ENCODE measurements at regions not wholly inside any gene's neighbourhood (a gene's known extent, or its start where the extent isn't known, plus 50 kb on each side); places are given as distances from the start of the nearest gene placed in this dataset.

DNA sequence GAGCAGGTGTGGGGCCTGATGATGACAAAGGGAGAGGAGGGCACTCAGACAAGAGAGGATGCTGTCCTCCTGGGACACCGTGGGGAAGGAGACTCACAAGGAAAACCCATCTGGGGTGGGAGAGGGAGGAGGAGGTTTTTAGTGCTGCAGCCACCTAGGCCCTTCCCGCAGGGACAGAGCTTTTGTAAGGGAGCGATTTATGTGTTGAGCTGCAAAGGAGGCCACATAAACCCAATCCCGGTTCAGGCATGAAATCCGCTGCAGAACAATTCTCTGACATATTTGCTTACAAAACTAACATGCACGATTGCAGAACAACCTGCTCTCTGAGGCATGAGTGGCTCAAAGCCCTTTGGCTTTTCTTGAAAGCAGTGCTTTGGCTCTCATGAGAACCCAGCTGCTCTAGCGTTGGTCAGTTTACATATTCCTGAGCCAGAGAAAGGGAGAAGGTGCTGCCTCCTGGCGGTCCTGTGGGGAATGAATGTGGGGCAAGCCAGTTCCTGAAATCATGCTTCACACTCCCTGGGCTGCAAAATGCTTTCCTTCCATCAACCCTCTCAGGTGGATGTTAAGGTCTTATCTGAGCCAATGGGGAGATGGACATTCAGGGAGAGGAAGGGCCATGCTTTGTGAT lies 122.4 kb upstream of the NLRP1 start:
- H3K9me1 ChIP-seq (ENCODE audit: insufficient read depth, low read length) = no peaks in the 10 kb centered on the region
- no peak overlapping the region for H3K14ac ChIP-seq (replicated peaks; ENCODE audit: low read depth, low read length)
- no peak overlapping the region for H4K8ac ChIP-seq (ENCODE audit: low read depth in 2 of 2, low read length in 2 of 2)
- in situ Hi-C loops (cut with MboI; ENCODE audit: low sequenced_read_pairs) (loop anchor here (10.0 kb wide), 1 partner anchor 708 kb away; no protein-coding TSS in a partner anchor), intact Hi-C loops (cut with micrococcal nuclease) (loop anchor here (1.0 to 2.0 kb wide), 3 partner anchors 114 to 716 kb away; no protein-coding TSS in a partner anchor), dilution Hi-C loops (cut with HindIII; ENCODE audit: low sequenced_read_pairs, unreplicated experiment) (no loop called here)
- H3K56ac ChIP-seq (ENCODE audit: extremely low read depth, insufficient read depth, low read length) = no peak overlapping the region
- ChIA-PET CTCF (interaction anchor here (0.7 to 1.5 kb wide), 4 partner anchors 11 to 706 kb away, joined by 3 to 7 read pairs (median 3); no protein-coding TSS in a partner anchor), POLR2A (ENCODE audit: unreplicated experiment) (no interaction called here)
- no peaks in the 10 kb centered on the region for H4K20me1 ChIP-seq (ENCODE audit: insufficient read depth, low read length)
- no peak overlapping the region for H2BK5ac ChIP-seq (ENCODE audit: low read depth, low read length, poor library complexity, severe bottlenecking)
- DNase-seq (peak; percentile 63), ATAC-seq (ENCODE audit: low read depth) (peak; percentile 92)
- H3K23ac ChIP-seq (ENCODE audit: low read depth, low read length) = no peak overlapping the region
- H3K18ac ChIP-seq (ENCODE audit: low read depth, low read length) = no peak overlapping the region
- H3K4me1 ChIP-seq (ENCODE audit: control insufficient read depth, insufficient read depth, low read length) = no peaks in the 10 kb centered on the region
- no peak overlapping the region for H2AK9ac ChIP-seq (replicated peaks; ENCODE audit: low read depth, low read length, poor library complexity)
- H3K27ac ChIP-seq (ENCODE audit: insufficient read depth, low read length) = no peak overlapping the region
- peak overlapping the region; percentile 56 for H2AFZ ChIP-seq (replicated peaks; ENCODE audit: low read length, poor library complexity)
- H2BK120ac ChIP-seq (ENCODE audit: low read depth, low read length) = no peak overlapping the region
- no peak overlapping the region for H4K91ac ChIP-seq (ENCODE audit: insufficient read depth, low read depth, low read length)
- no peak overlapping the region for H3K4me3 ChIP-seq (ENCODE audit: insufficient read depth, low read depth, low read length)
- H3K79me1 ChIP-seq (ENCODE audit: low read depth in 1 of 2, low read length in 2 of 2) = no peaks in the 10 kb centered on the region
- H3K27me3 ChIP-seq (ENCODE audit: control insufficient read depth, insufficient read depth, low read length) = peaks cover 2% of the 10 kb centered on the region
- H2AK5ac ChIP-seq (ENCODE audit: low read depth, low read length) = no peak overlapping the region
- H3K9me3 ChIP-seq (ENCODE audit: control insufficient read depth, insufficient read depth, low read length) = no peaks in the 10 kb centered on the region; the same call in 1 of the 2 replicates
- 40% methylated on average over 2 of the region's 8 CpGs; no CpG with 5 or more reads in 1 of the 2 experiments for WGBS, 2 experiments (ENCODE audit: extremely low coverage in 2 of 2, insufficient read length in 1 of 2)
- H3K4ac ChIP-seq (ENCODE audit: low read depth, low read length) = no peak overlapping the region
- TF ChIP-seq, protein P1, sequence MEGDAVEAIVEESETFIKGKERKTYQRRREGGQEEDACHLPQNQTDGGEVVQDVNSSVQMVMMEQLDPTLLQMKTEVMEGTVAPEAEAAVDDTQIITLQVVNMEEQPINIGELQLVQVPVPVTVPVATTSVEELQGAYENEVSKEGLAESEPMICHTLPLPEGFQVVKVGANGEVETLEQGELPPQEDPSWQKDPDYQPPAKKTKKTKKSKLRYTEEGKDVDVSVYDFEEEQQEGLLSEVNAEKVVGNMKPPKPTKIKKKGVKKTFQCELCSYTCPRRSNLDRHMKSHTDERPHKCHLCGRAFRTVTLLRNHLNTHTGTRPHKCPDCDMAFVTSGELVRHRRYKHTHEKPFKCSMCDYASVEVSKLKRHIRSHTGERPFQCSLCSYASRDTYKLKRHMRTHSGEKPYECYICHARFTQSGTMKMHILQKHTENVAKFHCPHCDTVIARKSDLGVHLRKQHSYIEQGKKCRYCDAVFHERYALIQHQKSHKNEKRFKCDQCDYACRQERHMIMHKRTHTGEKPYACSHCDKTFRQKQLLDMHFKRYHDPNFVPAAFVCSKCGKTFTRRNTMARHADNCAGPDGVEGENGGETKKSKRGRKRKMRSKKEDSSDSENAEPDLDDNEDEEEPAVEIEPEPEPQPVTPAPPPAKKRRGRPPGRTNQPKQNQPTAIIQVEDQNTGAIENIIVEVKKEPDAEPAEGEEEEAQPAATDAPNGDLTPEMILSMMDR (conservative IDR thresholded peaks at IDR 0.05; ENCODE audit: low read depth, low read length) = peak; percentile 68
- TF ChIP-seq RFX5 (IDR thresholded peaks at IDR 0.05; ENCODE audit: low read depth, low read length) (no peak), RAD21 (IDR thresholded peaks at IDR 0.05; ENCODE audit: low read length) (peak; percentile 65), SMC3 (IDR thresholded peaks at IDR 0.05; ENCODE audit: low read depth, low read length) (peak; percentile 76)
- H3K4me2 ChIP-seq (ENCODE audit: low read depth, low read length) = no peak overlapping the region
- no peak overlapping the region for H2BK15ac ChIP-seq (ENCODE audit: low read depth, low read length)
- no peak overlapping the region for H2BK20ac ChIP-seq (ENCODE audit: low read depth, low read length)
- no peak overlapping the region for H3K9ac ChIP-seq (ENCODE audit: low read depth, low read length)
- H4K5ac ChIP-seq (ENCODE audit: low read depth, low read length) = no peak overlapping the region
- no peaks in the 10 kb centered on the region for H3K36me3 ChIP-seq (ENCODE audit: control insufficient read depth, insufficient read depth, low read length)
- BruUV-seq (replicated peaks) = no TSS peak
